ENCODE measurements at regions not wholly inside any gene's neighbourhood (a gene's known extent, or its start where the extent isn't known, plus 50 kb on each side); places are given as distances from the start of the nearest gene placed in this dataset.

DNA sequence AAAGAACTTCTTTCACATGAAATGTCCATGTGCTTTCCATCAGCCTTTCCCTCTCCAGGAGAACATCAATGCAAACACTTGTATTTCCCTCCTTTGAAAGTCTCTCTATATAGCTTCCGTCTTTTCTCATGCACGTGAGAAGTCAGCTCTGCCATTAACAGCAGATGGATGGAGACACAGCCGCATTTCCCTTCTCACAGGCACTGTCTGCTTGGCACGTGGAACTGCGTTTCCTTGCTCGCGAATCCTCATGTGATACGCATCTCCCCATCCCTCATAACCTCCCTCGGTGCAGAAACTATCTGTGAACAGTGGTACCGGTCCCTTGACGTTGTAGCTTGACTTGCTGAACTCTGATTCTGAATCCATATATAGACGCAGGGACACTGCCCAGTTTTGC is 717.0 kb upstream of the RBFOX1 start:
- no peak for TF ChIP-seq SP1 (IDR thresholded peaks at IDR 0.05; ENCODE audit: low read depth)
- TF ChIP-seq, protein P1, sequence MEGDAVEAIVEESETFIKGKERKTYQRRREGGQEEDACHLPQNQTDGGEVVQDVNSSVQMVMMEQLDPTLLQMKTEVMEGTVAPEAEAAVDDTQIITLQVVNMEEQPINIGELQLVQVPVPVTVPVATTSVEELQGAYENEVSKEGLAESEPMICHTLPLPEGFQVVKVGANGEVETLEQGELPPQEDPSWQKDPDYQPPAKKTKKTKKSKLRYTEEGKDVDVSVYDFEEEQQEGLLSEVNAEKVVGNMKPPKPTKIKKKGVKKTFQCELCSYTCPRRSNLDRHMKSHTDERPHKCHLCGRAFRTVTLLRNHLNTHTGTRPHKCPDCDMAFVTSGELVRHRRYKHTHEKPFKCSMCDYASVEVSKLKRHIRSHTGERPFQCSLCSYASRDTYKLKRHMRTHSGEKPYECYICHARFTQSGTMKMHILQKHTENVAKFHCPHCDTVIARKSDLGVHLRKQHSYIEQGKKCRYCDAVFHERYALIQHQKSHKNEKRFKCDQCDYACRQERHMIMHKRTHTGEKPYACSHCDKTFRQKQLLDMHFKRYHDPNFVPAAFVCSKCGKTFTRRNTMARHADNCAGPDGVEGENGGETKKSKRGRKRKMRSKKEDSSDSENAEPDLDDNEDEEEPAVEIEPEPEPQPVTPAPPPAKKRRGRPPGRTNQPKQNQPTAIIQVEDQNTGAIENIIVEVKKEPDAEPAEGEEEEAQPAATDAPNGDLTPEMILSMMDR (IDR thresholded peaks at IDR 0.05 in 2 of 3, conservative IDR thresholded peaks at IDR 0.05 in 1 of 3; ENCODE audit: borderline replicate concordance in 1 of 3, insufficient read depth in 1 of 3, low read depth in 2 of 3, low read length in 2 of 3) = no peak
- TF ChIP-seq RAD21 (IDR thresholded peaks at IDR 0.05; ENCODE audit: low read depth) = no peak
- TF ChIP-seq POLR2AphosphoS5 (IDR thresholded peaks at IDR 0.05; ENCODE audit: low read depth, low read length) = no peak
- no peak for TF ChIP-seq CEBPB (IDR thresholded peaks at IDR 0.05; ENCODE audit: low read depth)
- TF ChIP-seq POLR2A (IDR thresholded peaks at IDR 0.05; ENCODE audit: borderline replicate concordance, extremely low read depth, insufficient read depth, insufficient read length) = no peak
- TF ChIP-seq SRF (IDR thresholded peaks at IDR 0.05; ENCODE audit: low read depth) = no peak
